SK-N-SH treated with all-trans-retinoic acid at 6 μM for 48 hours (cell line): ENCODE measurements at regions not wholly inside any gene's neighbourhood (a gene's known extent, or its start where the extent isn't known, plus 50 kb on each side); places are given as distances from the start of the nearest gene placed in this dataset.
"Not testable (repeated sequence)": the region's sequence is repeated elsewhere in the genome, so short reads cannot be mapped to it uniquely, and the experiment has no call there.

ENCODE experiments used
- ARNTL ChIP-seq: fragments of 450-650 bp; formaldehyde crosslinking; IDR thresholded peaks from 2 replicates; pipeline ENCODE4 v1.5.0; 2020; ENCODE audit warnings: low read depth, mild to moderate bottlenecking, moderate library complexity, borderline replicate concordance
- GLIS3 ChIP-seq: fragments of 250-450 bp; sonication (Bioruptor Pico); IDR thresholded peaks from 2 replicates; pipeline ENCODE4 v1.5.0; 2020; ENCODE audit warnings: mild to moderate bottlenecking, moderate library complexity
- PPARA ChIP-seq: fragments of 250-450 bp; sonication (Bioruptor Pico); IDR thresholded peaks from 2 replicates; pipeline ENCODE4 v1.5.0; 2020; ENCODE audit warnings: mild to moderate bottlenecking, borderline replicate concordance
- RARB ChIP-seq: fragments of 250-450 bp; sonication (Bioruptor Pico); IDR thresholded peaks from 2 replicates; pipeline ENCODE4 v1.8.0; 2021; ENCODE audit warnings: mild to moderate bottlenecking, moderate library complexity
- ZNF8 ChIP-seq: fragments of 450-650 bp; formaldehyde crosslinking; IDR thresholded peaks from 2 replicates; pipeline ENCODE4 v1.5.0; 2020; ENCODE audit warnings: mild to moderate bottlenecking, moderate library complexity
- TF ChIP-seq, protein P1 (sequence below): fragments of 250-450 bp; sonication (Bioruptor Pico); IDR thresholded peaks from 2 replicates; pipeline ENCODE4 v1.5.1; 2021; ENCODE audit warnings: mild to moderate bottlenecking, moderate library complexity
- TF ChIP-seq, protein P2 (sequence below): fragments of 250-450 bp; sonication (Bioruptor Pico); IDR thresholded peaks from 2 replicates; pipeline ENCODE4 v1.5.1; 2020; ENCODE audit warnings: low read depth, mild to moderate bottlenecking, moderate library complexity
- TF ChIP-seq, protein P3 (sequence below): fragments of 250-450 bp; sonication (Bioruptor Pico); IDR thresholded peaks from 2 replicates; pipeline ENCODE4 v1.8.0; 2020; ENCODE audit warnings: mild to moderate bottlenecking, moderate library complexity, borderline replicate concordance

DNA sequence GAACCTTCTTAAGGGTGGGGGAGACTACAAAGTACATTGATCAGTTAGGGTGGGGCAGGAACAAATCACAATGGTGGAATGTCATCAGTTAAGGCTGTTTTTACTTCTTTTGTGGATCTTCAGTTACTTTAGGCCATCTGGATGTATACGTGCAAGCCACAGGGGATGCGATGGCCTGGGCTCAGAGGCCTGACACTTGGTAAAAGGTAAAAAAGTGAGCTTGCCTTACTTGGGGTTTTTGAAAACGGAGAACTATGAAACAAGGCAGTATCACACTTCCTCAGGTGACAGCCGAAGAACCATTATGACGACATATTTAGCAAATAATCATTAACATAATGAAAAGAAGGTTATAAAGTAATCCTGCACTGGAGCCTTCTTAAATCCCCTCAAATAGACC lies 169.8 kb upstream of the NANOGP8 start:
- not testable (repeated sequence) for TF ChIP-seq PPARA (CRISPR knock-in tag); ZNF8; ARNTL (CRISPR knock-in tag); RARB (CRISPR knock-in tag); GLIS3 (CRISPR knock-in tag)
- TF ChIP-seq, protein P1, sequence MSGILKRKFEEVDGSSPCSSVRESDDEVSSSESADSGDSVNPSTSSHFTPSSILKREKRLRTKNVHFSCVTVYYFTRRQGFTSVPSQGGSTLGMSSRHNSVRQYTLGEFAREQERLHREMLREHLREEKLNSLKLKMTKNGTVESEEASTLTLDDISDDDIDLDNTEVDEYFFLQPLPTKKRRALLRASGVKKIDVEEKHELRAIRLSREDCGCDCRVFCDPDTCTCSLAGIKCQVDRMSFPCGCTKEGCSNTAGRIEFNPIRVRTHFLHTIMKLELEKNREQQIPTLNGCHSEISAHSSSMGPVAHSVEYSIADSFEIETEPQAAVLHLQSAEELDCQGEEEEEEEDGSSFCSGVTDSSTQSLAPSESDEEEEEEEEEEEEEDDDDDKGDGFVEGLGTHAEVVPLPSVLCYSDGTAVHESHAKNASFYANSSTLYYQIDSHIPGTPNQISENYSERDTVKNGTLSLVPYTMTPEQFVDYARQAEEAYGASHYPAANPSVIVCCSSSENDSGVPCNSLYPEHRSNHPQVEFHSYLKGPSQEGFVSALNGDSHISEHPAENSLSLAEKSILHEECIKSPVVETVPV (CRISPR knock-in tag) = not testable (repeated sequence)
- TF ChIP-seq, protein P2, sequence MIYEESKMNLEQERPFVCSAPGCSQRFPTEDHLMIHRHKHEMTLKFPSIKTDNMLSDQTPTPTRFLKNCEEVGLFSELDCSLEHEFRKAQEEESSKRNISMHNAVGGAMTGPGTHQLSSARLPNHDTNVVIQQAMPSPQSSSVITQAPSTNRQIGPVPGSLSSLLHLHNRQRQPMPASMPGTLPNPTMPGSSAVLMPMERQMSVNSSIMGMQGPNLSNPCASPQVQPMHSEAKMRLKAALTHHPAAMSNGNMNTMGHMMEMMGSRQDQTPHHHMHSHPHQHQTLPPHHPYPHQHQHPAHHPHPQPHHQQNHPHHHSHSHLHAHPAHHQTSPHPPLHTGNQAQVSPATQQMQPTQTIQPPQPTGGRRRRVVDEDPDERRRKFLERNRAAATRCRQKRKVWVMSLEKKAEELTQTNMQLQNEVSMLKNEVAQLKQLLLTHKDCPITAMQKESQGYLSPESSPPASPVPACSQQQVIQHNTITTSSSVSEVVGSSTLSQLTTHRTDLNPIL (CRISPR knock-in tag) = not testable (repeated sequence)
- TF ChIP-seq, protein P3, sequence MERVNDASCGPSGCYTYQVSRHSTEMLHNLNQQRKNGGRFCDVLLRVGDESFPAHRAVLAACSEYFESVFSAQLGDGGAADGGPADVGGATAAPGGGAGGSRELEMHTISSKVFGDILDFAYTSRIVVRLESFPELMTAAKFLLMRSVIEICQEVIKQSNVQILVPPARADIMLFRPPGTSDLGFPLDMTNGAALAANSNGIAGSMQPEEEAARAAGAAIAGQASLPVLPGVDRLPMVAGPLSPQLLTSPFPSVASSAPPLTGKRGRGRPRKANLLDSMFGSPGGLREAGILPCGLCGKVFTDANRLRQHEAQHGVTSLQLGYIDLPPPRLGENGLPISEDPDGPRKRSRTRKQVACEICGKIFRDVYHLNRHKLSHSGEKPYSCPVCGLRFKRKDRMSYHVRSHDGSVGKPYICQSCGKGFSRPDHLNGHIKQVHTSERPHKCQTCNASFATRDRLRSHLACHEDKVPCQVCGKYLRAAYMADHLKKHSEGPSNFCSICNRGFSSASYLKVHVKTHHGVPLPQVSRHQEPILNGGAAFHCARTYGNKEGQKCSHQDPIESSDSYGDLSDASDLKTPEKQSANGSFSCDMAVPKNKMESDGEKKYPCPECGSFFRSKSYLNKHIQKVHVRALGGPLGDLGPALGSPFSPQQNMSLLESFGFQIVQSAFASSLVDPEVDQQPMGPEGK (CRISPR knock-in tag) = not testable (repeated sequence)
